ENCODE measurements at regions not wholly inside any gene's neighbourhood (a gene's known extent, or its start where the extent isn't known, plus 50 kb on each side); places are given as distances from the start of the nearest gene placed in this dataset.

DNA sequence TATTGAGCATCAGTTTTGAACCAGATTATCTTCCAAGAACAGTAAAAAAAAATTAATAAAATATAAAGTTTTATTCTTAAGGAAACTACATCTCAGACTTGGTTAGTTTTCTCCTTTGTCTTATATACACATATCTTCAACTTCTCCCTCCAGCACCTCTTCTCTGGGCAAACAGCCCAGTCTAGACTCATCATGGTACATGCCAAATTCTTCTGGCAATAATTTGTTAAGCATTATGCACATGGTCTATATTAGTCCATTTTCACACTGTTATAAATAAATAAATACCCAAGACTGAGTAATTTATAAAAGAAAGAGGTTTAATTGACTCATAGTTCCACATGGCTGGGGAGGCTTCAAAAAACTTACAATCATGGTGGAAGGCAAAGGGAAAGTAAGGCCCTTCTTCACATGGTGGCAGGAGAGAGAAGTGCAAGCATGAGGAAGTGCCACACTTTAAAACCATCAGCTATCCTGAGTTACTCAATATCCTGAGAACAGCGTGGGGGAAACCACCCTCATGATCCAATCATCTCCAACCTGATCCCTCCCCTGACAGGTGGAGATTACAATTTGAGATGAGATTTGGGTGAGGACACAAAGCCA, 108.7 kb upstream of the RNPC3 start:
- FAIRE-seq: no peak
- BruUV-seq (replicated peaks): no TSS peak
- WGBS (ENCODE audit: insufficient coverage, insufficient replicate concordance, low lambda C conversion rate, missing lambda C conversion rate): 5% methylated on average over 1 of the region's 1 CpG
- SMC1A ChIA-PET (ENCODE audit: uncharacterized antibody, unreplicated experiment): no interaction called here
- RAD21 ChIA-PET (ENCODE audit: unreplicated experiment): no interaction called here
- in situ Hi-C loops (cut with MboI) (no loop called here), intact Hi-C loops (cut with micrococcal nuclease; ENCODE audit: unreplicated experiment) (no loop called here)
- Histone ChIP-seq H2AFZ (ENCODE audit: control insufficient read depth, low read depth, low read length) (no peak overlapping the region), H3K9ac (ENCODE audit: control insufficient read depth, insufficient read depth, low read length) (no peak overlapping the region), H3K27me3 (replicated peaks in 1 of 2; ENCODE audit: control insufficient read depth in 2 of 2, insufficient read depth in 2 of 2, low read length in 1 of 2) (no peaks in the 10 kb centered on the region), H3K9me3 (replicated peaks; ENCODE audit: control insufficient read depth, insufficient read depth, low read length) (no peaks in the 10 kb centered on the region), H3K79me2 (ENCODE audit: control insufficient read depth, insufficient read depth, low read length) (no peaks in the 10 kb centered on the region), H3K36me3 (ENCODE audit: control insufficient read depth in 2 of 2, insufficient read depth in 2 of 2, low read length in 1 of 2) (no peaks in the 10 kb centered on the region), H3K4me2 (ENCODE audit: control insufficient read depth, insufficient read depth) (no peak overlapping the region), H4K20me1 (ENCODE audit: control insufficient read depth, insufficient read depth) (no peaks in the 10 kb centered on the region), H3K27ac (ENCODE audit: control insufficient read depth, insufficient read depth) (no peak overlapping the region), H3K4me3 (no peak overlapping the region), H3K4me1 (ENCODE audit: control insufficient read depth, insufficient read depth, low read length) (no peaks in the 10 kb centered on the region)
- no peak for DNase-seq (ENCODE audit: low read depth, low spot score)
- CTCF ChIA-PET: interaction anchor here (1.3 kb wide), 1 partner anchor 44 kb away, joined by 3 read pairs; no protein-coding TSS in a partner anchor
- POLR2A ChIA-PET: no interaction called here
- ATAC-seq: no peak
- no peak for TF ChIP-seq SKIL (IDR thresholded peaks at IDR 0.05; ENCODE audit: low read depth, poor library complexity, severe bottlenecking)
- TF ChIP-seq CEBPZ (IDR thresholded peaks at IDR 0.05; ENCODE audit: low read depth, low read length): no peak
- TF ChIP-seq RELA (IDR thresholded peaks at IDR 0.05; ENCODE audit: borderline replicate concordance, partially characterized antibody): no peak
- TF ChIP-seq SUZ12 (IDR thresholded peaks at IDR 0.05; ENCODE audit: unreplicated experiment): no peak
- TF ChIP-seq CHD1 (IDR thresholded peaks at IDR 0.05; ENCODE audit: low read depth, low read length): no peak
- TF ChIP-seq SIN3A (IDR thresholded peaks at IDR 0.05; ENCODE audit: low read depth, low read length): no peak
- TF ChIP-seq ZNF622 (IDR thresholded peaks at IDR 0.05): no peak
- TF ChIP-seq CREB1 (IDR thresholded peaks at IDR 0.05; ENCODE audit: low read depth): no peak
- no peak for TF ChIP-seq NR2C1 (IDR thresholded peaks at IDR 0.05)
- TF ChIP-seq ATF7 (IDR thresholded peaks at IDR 0.05; ENCODE audit: low read depth): no peak
- TF ChIP-seq POLR2A (IDR thresholded peaks at IDR 0.05; ENCODE audit: low read depth, low read length): no peak
- TF ChIP-seq, protein P1, sequence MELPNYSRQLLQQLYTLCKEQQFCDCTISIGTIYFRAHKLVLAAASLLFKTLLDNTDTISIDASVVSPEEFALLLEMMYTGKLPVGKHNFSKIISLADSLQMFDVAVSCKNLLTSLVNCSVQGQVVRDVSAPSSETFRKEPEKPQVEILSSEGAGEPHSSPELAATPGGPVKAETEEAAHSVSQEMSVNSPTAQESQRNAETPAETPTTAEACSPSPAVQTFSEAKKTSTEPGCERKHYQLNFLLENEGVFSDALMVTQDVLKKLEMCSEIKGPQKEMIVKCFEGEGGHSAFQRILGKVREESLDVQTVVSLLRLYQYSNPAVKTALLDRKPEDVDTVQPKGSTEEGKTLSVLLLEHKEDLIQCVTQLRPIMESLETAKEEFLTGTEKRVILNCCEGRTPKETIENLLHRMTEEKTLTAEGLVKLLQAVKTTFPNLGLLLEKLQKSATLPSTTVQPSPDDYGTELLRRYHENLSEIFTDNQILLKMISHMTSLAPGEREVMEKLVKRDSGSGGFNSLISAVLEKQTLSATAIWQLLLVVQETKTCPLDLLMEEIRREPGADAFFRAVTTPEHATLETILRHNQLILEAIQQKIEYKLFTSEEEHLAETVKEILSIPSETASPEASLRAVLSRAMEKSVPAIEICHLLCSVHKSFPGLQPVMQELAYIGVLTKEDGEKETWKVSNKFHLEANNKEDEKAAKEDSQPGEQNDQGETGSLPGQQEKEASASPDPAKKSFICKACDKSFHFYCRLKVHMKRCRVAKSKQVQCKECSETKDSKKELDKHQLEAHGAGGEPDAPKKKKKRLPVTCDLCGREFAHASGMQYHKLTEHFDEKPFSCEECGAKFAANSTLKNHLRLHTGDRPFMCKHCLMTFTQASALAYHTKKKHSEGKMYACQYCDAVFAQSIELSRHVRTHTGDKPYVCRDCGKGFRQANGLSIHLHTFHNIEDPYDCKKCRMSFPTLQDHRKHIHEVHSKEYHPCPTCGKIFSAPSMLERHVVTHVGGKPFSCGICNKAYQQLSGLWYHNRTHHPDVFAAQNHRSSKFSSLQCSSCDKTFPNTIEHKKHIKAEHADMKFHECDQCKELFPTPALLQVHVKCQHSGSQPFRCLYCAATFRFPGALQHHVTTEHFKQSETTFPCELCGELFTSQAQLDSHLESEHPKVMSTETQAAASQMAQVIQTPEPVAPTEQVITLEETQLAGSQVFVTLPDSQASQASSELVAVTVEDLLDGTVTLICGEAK (IDR thresholded peaks at IDR 0.05; ENCODE audit: borderline replicate concordance): no peak
- TF ChIP-seq TARDBP (IDR thresholded peaks at IDR 0.05; ENCODE audit: borderline replicate concordance): no peak
- TF ChIP-seq, protein P2, sequence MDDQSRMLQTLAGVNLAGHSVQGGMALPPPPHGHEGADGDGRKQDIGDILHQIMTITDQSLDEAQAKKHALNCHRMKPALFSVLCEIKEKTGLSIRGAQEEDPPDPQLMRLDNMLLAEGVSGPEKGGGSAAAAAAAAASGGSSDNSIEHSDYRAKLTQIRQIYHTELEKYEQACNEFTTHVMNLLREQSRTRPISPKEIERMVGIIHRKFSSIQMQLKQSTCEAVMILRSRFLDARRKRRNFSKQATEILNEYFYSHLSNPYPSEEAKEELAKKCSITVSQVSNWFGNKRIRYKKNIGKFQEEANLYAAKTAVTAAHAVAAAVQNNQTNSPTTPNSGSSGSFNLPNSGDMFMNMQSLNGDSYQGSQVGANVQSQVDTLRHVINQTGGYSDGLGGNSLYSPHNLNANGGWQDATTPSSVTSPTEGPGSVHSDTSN (IDR thresholded peaks at IDR 0.05; ENCODE audit: insufficient replicate concordance, low read depth, low read length): no peak
